Embryonic facial prominence (tissue), 1 donor: ENCODE measurements at regions not wholly inside any gene's neighbourhood (a gene's known extent, or its start where the extent isn't known, plus 50 kb on each side); places are given as distances from the start of the nearest gene placed in this dataset.
A peak's percentile ranks its signal among the peaks of the same experiment; 100 is the strongest.
"Not testable (repeated sequence)": the region's sequence is repeated elsewhere in the genome, so short reads cannot be mapped to it uniquely, and the experiment has no call there.

Experiments
- DNase-seq: peaks from one replicate; pipeline ENCODE4 v3.0.0-alpha.2; 2016; ENCODE audit errors: extremely low spot score

DNA sequence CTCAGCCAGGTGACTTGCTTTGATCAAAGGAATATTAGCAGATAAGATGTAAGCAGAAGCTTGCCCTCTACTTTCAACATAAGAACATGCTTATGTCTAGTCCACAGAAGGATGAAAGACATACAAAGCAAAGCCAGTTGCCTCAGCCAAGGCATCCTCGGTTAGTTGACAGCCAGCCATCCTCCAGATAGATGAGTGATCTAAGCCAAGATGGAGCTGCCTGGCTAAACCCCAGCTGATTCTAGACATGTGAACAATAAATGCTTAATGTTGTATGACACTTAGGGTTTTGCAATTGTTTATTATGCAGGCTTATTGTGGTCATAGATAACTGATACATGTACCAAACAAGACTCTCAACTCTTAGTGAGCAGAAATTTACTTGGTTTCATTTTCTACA lies 157.6 kb upstream of the TMTC2 start:
- DNase-seq = no peak

- no peak for DNase-seq
Observed at GRCh38 chr12:82529954-82530353, 156.8 kb upstream of the TMTC2 start.

DNA sequence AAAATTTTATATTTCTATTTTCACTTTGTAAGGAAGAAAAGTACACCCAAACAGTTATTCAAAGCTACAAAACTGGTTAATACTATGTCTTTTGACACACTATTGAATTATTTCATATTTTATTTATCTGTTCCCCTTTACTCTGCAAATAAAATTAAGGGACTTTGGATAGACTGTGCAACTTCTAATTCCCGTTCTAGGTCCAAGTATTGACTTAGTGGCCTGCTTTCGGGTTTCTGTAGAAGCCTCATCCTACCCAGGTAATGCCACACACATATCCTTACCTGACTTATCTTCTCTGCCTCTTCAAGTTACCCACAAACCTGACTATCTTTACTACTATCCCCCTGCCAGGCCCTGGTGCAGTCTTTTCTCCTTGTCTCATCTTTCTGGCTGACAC lies 156.3 kb upstream of the TMTC2 start:
- DNase-seq = no peak

DNA sequence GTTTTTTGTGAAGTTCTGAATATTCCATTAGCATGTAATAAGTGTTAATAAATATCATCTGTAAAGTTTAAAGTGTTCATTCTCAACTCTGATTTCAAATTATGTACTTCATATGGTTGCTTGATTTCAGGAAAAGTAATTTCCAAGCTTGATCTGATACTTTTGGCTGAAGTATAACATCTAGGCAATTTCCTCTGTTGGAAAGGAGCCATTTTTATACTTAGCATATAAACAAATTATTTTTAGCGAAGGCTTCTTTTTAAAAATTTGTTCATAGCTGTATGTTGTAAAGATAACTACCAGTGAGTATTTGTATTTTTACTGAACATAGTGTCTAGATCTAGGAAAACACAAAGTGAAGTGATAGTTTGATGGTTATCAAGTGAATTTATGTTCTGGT lies 153.4 kb upstream of the TMTC2 start:
- DNase-seq = no peak

GRCh38 chr12:82537436-82537835 lies 149.3 kb upstream of the TMTC2 start:
- DNase-seq = no peak

- no peak for DNase-seq
Observed at GRCh38 chr12:82554529-82554928, 132.2 kb upstream of the TMTC2 start.

DNA sequence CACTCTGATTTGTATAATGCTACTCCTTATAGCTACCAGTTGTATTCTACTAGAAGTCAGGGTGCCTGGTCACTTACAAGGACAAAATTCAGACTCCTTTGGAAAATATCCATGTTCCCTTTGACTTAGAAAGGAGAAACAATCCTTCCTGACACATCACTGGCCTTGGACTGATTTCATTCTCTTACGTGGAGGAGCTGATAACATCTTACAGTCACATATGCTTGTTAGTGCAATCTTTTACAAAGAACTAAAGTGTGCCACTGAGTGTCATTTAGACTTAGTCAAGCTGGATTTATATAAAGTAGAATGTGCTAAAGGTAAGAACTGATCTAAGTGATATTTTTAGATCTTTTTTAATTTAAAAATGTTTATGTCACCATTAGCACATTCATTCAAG lies 131.0 kb upstream of the TMTC2 start:
- DNase-seq = no peak

DNA sequence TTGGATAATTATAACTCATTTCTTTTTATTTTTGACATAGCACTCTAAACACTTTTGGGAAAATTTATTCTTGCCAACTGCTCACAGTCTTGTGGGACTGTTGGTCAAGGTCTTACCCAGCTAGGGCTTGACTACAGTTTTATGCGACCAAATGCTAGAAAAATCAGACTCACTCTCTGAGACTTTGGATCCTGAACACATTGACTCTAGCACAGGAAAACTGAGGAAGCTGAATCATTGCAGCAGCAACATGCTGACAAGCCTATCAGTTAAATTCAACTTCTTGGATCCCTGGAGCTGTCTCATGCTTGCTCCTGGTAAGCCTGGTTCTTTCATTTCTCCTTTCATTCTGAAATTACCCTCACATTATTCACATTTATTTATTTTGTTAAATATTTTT lies 120.7 kb upstream of the TMTC2 start:
- no peak for DNase-seq

GRCh38 chr12:82567688-82568087 lies 119.0 kb upstream of the TMTC2 start:
- no peak for DNase-seq

- no peak for DNase-seq
Observed at GRCh38 chr12:82574191-82574590, 112.5 kb upstream of the TMTC2 start.

- no peak for DNase-seq
Observed at GRCh38 chr12:82578725-82579124, 108.0 kb upstream of the TMTC2 start.

- no peak for DNase-seq
Observed at GRCh38 chr12:82583756-82584155, 103.0 kb upstream of the TMTC2 start.

DNA sequence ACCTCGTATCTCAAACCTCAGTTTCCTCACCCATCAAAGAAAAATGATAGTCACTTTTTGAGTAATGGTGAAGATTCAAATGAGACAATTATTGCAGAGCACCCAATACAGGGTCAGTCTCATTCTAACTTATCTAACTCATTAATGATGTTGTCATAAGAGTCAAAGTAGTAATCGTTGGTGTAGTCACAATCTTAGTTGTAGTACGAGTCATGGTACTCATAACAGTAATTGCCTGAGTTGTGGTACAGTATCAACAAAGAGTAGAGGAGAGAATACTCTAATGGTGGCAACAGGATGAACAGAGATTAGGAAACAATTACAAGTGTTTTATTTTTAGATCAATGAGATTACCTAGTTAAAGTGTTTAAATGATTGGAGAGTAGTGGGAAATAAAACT lies 93.6 kb upstream of the TMTC2 start:
- DNase-seq = no peak

- DNase-seq = peak; percentile 27
Observed at GRCh38 chr12:82593901-82594396, 92.8 kb upstream of the TMTC2 start.

- no peak for DNase-seq
Observed at GRCh38 chr12:82595941-82596340, 90.8 kb upstream of the TMTC2 start.

DNA sequence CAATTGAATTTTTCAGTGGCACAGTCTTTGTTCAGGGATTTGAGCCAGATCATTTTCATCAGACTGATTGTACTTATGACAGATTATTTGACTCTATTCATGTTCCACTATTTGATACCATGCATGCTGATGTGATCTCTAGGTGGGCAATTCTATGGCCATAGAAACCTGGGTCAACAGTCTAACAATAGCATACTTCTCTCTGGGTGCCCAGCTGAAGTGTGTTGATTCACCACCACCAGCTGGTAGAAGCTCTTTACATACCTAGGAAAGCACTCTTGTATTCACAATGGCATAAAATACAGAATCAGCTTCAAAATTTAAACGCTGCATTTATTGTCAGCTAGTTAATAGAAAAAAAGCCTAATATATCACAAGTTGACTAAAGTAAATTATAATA lies 90.2 kb upstream of the TMTC2 start:
- DNase-seq = no peak

GRCh38 chr12:82600379-82600778 lies 86.3 kb upstream of the TMTC2 start:
- no peak for DNase-seq

GRCh38 chr12:82603647-82604046 lies 83.1 kb upstream of the TMTC2 start:
- DNase-seq = not testable (repeated sequence)

GRCh38 chr12:82605115-82605514 lies 81.6 kb upstream of the TMTC2 start:
- no peak for DNase-seq

DNA sequence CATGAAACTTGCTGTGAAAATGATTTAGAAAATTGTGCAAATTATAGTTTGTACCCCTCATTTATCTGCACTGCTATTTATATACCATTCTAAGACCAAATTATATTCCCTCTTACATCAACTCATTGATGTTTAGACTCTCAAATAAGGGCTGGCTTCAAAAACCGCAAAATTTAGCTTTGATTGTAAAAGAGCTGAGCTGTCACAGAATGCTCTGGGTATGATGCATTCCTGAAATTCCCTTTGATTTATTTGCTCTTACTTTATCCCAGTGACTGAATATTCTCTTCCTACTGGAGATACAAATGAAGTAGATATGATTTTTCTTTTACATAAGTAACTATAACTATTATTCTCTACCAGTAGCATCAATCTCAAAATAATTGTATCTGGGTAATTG lies 78.0 kb upstream of the TMTC2 start:
- no peak for DNase-seq

DNA sequence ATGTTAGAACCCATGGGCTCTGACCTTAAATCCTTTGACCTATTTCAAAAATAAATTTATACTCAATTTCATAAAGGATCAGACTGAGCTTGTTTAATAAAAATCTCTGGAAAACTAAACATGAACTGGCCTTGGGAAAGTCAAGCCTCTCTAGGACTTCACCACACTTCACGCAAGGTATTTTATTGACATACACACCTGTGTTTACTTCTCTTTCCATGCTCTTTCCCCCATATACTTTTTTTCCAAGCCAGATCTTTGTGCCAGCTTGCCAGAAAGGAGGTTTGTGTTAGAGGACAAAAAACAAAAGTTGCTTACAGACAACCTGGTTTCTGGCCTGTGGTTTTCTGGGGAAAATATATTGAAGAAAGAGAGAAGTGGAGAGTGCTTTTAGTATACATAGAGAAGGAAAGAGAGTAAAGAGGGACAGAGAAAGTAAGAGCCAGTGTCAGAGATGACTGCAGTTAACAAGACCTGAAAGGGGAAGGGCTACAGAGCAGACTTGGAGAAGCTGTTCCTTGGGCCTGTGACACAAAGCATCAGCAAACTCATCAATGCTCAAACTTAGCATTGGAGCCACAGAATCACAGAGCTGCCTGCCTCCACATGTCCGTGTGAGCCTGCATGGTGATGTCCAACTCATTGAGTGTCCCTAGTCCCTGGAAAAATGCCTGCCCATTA lies 77.3 kb upstream of the TMTC2 start:
- no peak for DNase-seq

DNA sequence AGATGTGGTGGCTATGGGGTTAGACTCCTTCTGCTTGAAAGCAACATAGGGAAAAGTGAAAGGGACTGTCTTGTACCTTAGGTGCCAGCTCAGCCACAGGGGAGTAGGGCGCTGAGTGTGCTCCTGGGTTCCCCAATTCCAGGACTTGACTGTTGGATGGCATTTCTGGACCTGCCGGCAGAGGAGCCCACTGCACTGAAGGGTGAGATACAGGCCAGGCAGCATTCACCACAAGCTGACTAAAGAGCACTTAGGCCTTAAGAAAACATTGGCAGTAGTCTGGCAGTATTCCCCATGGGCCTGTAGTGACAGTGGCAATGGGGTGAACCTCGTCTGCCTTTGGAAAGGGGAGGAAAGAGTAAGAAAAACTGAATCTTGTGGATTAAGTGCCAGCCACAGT lies 67.1 kb upstream of the TMTC2 start:
- DNase-seq = no peak

- no peak for DNase-seq
Observed at GRCh38 chr12:82620917-82621316, 65.8 kb upstream of the TMTC2 start.

DNA sequence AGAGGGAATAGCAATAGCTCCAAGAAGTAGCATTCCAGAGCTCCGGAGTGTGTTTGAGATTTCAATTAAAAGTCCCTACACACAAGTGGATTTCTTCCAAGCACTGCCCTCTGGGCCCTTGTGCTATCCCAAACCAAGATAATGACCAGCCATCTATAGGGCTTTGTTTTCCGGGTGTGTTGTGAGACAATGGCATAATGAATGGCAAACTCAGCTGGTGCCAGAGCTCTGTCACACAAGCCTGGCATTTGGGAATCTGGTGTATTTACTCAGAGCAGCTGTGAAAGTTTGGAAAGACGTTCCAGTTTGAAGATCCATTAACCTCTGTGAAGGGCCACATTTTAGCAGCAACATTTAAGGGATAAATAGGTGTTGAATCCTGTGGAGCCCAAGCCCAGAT lies 61.2 kb upstream of the TMTC2 start:
- no peak for DNase-seq
